Hepatocyte (in vitro differentiated cells): ENCODE measurements at regions not wholly inside any gene's neighbourhood (a gene's known extent, or its start where the extent isn't known, plus 50 kb on each side); places are given as distances from the start of the nearest gene placed in this dataset.

Experiments
- DNase-seq: peaks from one replicate; pipeline ENCODE4 v3.0.0-alpha.2; 2016; ENCODE audit warnings: low spot score
- H2AFZ ChIP-seq: fragments of 200-600 bp; sonication (generic); 2 replicates; pipeline ENCODE4 v1.6.0; 2016; ENCODE audit warnings: antibody characterized with exemption, mild to moderate bottlenecking
- H3K27ac ChIP-seq: fragments of 200-600 bp; sonication (generic); 2 replicates; pipeline ENCODE4 v1.5.1; 2016; ENCODE audit warnings: mild to moderate bottlenecking
- H3K27me3 ChIP-seq: fragments of 200-600 bp; sonication (generic); 2 replicates; pipeline ENCODE4 v1.6.1; 2016
- H3K36me3 ChIP-seq: fragments of 200-600 bp; sonication (generic); replicated peaks from 2 replicates; pipeline ENCODE4 v1.5.1; 2016; ENCODE audit warnings: low read depth; ENCODE audit not compliant: insufficient read depth
- H3K4me1 ChIP-seq: fragments of 200-600 bp; sonication (generic); 2 replicates; pipeline ENCODE4 v1.5.1; 2016; ENCODE audit warnings: mild to moderate bottlenecking, moderate library complexity; ENCODE audit not compliant: insufficient read depth
- H3K4me2 ChIP-seq: fragments of 200-600 bp; sonication (generic); 2 replicates; pipeline ENCODE4 v1.6.0; 2016
- H3K4me3 ChIP-seq: fragments of 200-600 bp; sonication (generic); 2 replicates; pipeline ENCODE4 v1.5.1; 2016; ENCODE audit warnings: mild to moderate bottlenecking
- H3K79me2 ChIP-seq: fragments of 200-600 bp; sonication (generic); 2 replicates; pipeline ENCODE4 v1.6.0; 2017; ENCODE audit warnings: mild to moderate bottlenecking
- H3K9me2 ChIP-seq: fragments of 200-600 bp; sonication (generic); replicated peaks from 2 replicates; pipeline ENCODE4 v1.6.0; 2017; ENCODE audit warnings: mild to moderate bottlenecking; ENCODE audit not compliant: insufficient read depth
- H3K9me3 ChIP-seq: fragments of 200-600 bp; sonication (generic); 2 replicates; pipeline ENCODE4 v1.5.1; 2016; ENCODE audit warnings: low read depth, mild to moderate bottlenecking
- H4K20me1 ChIP-seq: fragments of 200-600 bp; sonication (generic); 2 replicates; pipeline ENCODE4 v1.6.0; 2016; ENCODE audit warnings: mild to moderate bottlenecking; ENCODE audit not compliant: insufficient read depth, poor library complexity, severe bottlenecking
- CTCF ChIP-seq: fragments of 200-600 bp; sonication (generic); IDR thresholded peaks from 2 replicates; pipeline ENCODE4 v1.5.1; 2016; ENCODE audit warnings: antibody characterized with exemption, mild to moderate bottlenecking; ENCODE audit not compliant: poor library complexity
- EZH2 ChIP-seq: fragments of 200-600 bp; sonication (generic); IDR thresholded peaks from 2 replicates; pipeline ENCODE4 v1.6.1; 2016; ENCODE audit warnings: antibody characterized with exemption, mild to moderate bottlenecking, borderline replicate concordance
- EZH2phosphoT487 ChIP-seq: fragments of 200-600 bp; sonication (generic); IDR thresholded peaks from one replicate; pipeline ENCODE4 v1.6.1; 2018; ENCODE audit warnings: antibody characterized with exemption, mild to moderate bottlenecking, low read depth, moderate library complexity; ENCODE audit not compliant: unreplicated experiment, severe bottlenecking
- WGBS: methylation state at CpG from one replicate; pipeline ENCODE4 v1.1.6; 2016; ENCODE audit warnings: low lambda C conversion rate; ENCODE audit errors: missing lambda C conversion rate; 5-methylcytosine and 5-hydroxymethylcytosine counted together

GRCh38 chr3:178120367-178120766 is 415.9 kb upstream of the KCNMB2 start:
- 96% methylated on average over 2 of the region's 2 CpGs for WGBS
- no peaks in the 10 kb centered on the region for H3K27me3 ChIP-seq
- no peaks in the 10 kb centered on the region for H3K9me3 ChIP-seq
- no peaks in the 10 kb centered on the region for H4K20me1 ChIP-seq
- H3K4me1 ChIP-seq, result no peaks in the 10 kb centered on the region
- H3K27ac ChIP-seq, result peak overlapping the region; percentile 51
- no peak overlapping the region for H2AFZ ChIP-seq
- H3K4me3 ChIP-seq, result no peak overlapping the region
- DNase-seq, result no peak
- no peak overlapping the region for H3K4me2 ChIP-seq
- H3K79me2 ChIP-seq, result no peaks in the 10 kb centered on the region
- H3K9me2 ChIP-seq, result no peaks in the 10 kb centered on the region
- TF ChIP-seq CTCF, result no peak
- TF ChIP-seq EZH2phosphoT487, result no peak
- TF ChIP-seq EZH2, result no peak
- H3K36me3 ChIP-seq, result no peaks in the 10 kb centered on the region

- H4K20me1 ChIP-seq, result no peaks in the 10 kb centered on the region
- H3K4me1 ChIP-seq, result no peaks in the 10 kb centered on the region
- no peak overlapping the region for H2AFZ ChIP-seq
- H3K36me3 ChIP-seq, result no peaks in the 10 kb centered on the region
- H3K9me3 ChIP-seq, result no peaks in the 10 kb centered on the region
- H3K79me2 ChIP-seq, result no peaks in the 10 kb centered on the region
- TF ChIP-seq EZH2phosphoT487, result no peak
- no peak for TF ChIP-seq CTCF
- no peak for TF ChIP-seq EZH2
- H3K4me2 ChIP-seq, result no peak overlapping the region
- H3K9me2 ChIP-seq, result no peaks in the 10 kb centered on the region
- no peak overlapping the region for H3K4me3 ChIP-seq
- H3K27ac ChIP-seq, result no peak overlapping the region
- 94% methylated on average over 1 of the region's 1 CpG for WGBS
- H3K27me3 ChIP-seq, result no peaks in the 10 kb centered on the region
- no peak for DNase-seq
Measured at GRCh38 chr3:178126686-178127085, 409.6 kb upstream of the KCNMB2 start.

- no peak overlapping the region for H3K27ac ChIP-seq
- no peak for TF ChIP-seq EZH2phosphoT487
- H3K9me2 ChIP-seq, result no peaks in the 10 kb centered on the region
- H3K4me1 ChIP-seq, result no peaks in the 10 kb centered on the region
- H2AFZ ChIP-seq, result no peak overlapping the region
- no peaks in the 10 kb centered on the region for H3K9me3 ChIP-seq
- no peak for DNase-seq
- no peaks in the 10 kb centered on the region for H3K36me3 ChIP-seq
- no peak overlapping the region for H3K4me3 ChIP-seq
- H3K4me2 ChIP-seq, result no peak overlapping the region
- H3K27me3 ChIP-seq, result no peaks in the 10 kb centered on the region
- no peaks in the 10 kb centered on the region for H3K79me2 ChIP-seq
- H4K20me1 ChIP-seq, result no peaks in the 10 kb centered on the region
- WGBS, result 91% methylated on average over 11 of the region's 11 CpGs
Measured at GRCh38 chr3:178127221-178127620, 409.0 kb upstream of the KCNMB2 start.

GRCh38 chr3:178129109-178129508 is 407.1 kb upstream of the KCNMB2 start:
- no peaks in the 10 kb centered on the region for H3K36me3 ChIP-seq
- H3K4me2 ChIP-seq, result no peak overlapping the region
- H3K4me3 ChIP-seq, result no peak overlapping the region
- 97% methylated on average over 1 of the region's 1 CpG for WGBS
- no peaks in the 10 kb centered on the region for H3K9me2 ChIP-seq
- no peak for DNase-seq
- H3K4me1 ChIP-seq, result no peaks in the 10 kb centered on the region
- H2AFZ ChIP-seq, result no peak overlapping the region
- TF ChIP-seq CTCF (no peak), EZH2 (no peak), EZH2phosphoT487 (no peak)
- H3K27me3 ChIP-seq, result no peaks in the 10 kb centered on the region
- H3K27ac ChIP-seq, result no peak overlapping the region
- H3K9me3 ChIP-seq, result no peaks in the 10 kb centered on the region
- H3K79me2 ChIP-seq, result no peaks in the 10 kb centered on the region
- H4K20me1 ChIP-seq, result no peaks in the 10 kb centered on the region
